H9 (cell line): ENCODE measurements at regions not wholly inside any gene's neighbourhood (a gene's known extent, or its start where the extent isn't known, plus 50 kb on each side); places are given as distances from the start of the nearest gene placed in this dataset.

Experiments used
- DNase-seq: peaks from one replicate; pipeline ENCODE4 v3.0.0-alpha.2; 2017
- H2AFZ ChIP-seq: one replicate; pipeline ENCODE4 v1.6.1; 2013; ENCODE audit warnings: mild to moderate bottlenecking, low read length, control low read depth, moderate library complexity
- H2AK5ac ChIP-seq: 2 replicates; pipeline ENCODE4 v1.6.1; 2013; ENCODE audit warnings: low read length, control low read depth, mixed read lengths; ENCODE audit not compliant: insufficient read length
- H2BK120ac ChIP-seq: one replicate; pipeline ENCODE4 v1.6.1; 2013; ENCODE audit warnings: low read depth, mild to moderate bottlenecking, low read length, control low read depth, inconsistent platforms; ENCODE audit not compliant: poor library complexity, severe bottlenecking
- H2BK12ac ChIP-seq: 2 replicates; pipeline ENCODE4 v1.6.1; 2013; ENCODE audit warnings: low read length, control low read depth, mixed read lengths, low read depth; ENCODE audit not compliant: insufficient read length
- H2BK15ac ChIP-seq: 2 replicates; pipeline ENCODE4 v1.6.1; 2013; ENCODE audit warnings: low read depth, low read length, control low read depth
- H2BK20ac ChIP-seq: one replicate; pipeline ENCODE4 v1.6.1; 2013; ENCODE audit warnings: low read depth, mild to moderate bottlenecking, low read length, control low read depth, inconsistent platforms; ENCODE audit not compliant: poor library complexity, severe bottlenecking
- H2BK5ac ChIP-seq: 2 replicates; pipeline ENCODE4 v1.6.1; 2013; ENCODE audit warnings: low read length, control low read depth, mixed read lengths; ENCODE audit not compliant: insufficient read length
- H3K14ac ChIP-seq: 2 replicates; pipeline ENCODE4 v1.6.1; 2013; ENCODE audit warnings: low read length, control low read depth; ENCODE audit not compliant: insufficient read depth
- H3K18ac ChIP-seq: 2 replicates; pipeline ENCODE4 v1.6.1; 2013; ENCODE audit warnings: low read depth, mild to moderate bottlenecking, mixed read lengths, low read length, control low read depth; ENCODE audit not compliant: insufficient read length
- H3K23ac ChIP-seq: 2 replicates; pipeline ENCODE4 v1.6.1; 2013; ENCODE audit warnings: low read length, control low read depth, mixed read lengths, low read depth; ENCODE audit not compliant: insufficient read length
- H3K23me2 ChIP-seq: 2 replicates; pipeline ENCODE4 v1.6.1; 2013; ENCODE audit warnings: low read depth, mild to moderate bottlenecking, mixed read lengths, low read length, control low read depth; ENCODE audit not compliant: insufficient read length, poor library complexity, severe bottlenecking
- H3K27ac ChIP-seq: 2 replicates; pipeline ENCODE4 v1.5.1; 2013; ENCODE audit warnings: low read length, control low read depth, mixed read lengths, low read depth; ENCODE audit not compliant: insufficient read length
- H3K27me3 ChIP-seq: 2 replicates; pipeline ENCODE4 v1.6.1; 2013; ENCODE audit warnings: low read length, control low read depth, inconsistent platforms; ENCODE audit not compliant: insufficient read depth
- H3K4ac ChIP-seq: 2 replicates; pipeline ENCODE4 v1.6.1; 2013; ENCODE audit warnings: low read depth, mild to moderate bottlenecking, control low read depth, inconsistent platforms, low read length, moderate library complexity
- H3K4me1 ChIP-seq: 2 replicates; pipeline ENCODE4 v1.6.1; 2013; ENCODE audit warnings: low read length, control low read depth, inconsistent platforms; ENCODE audit not compliant: insufficient read depth
- H3K4me2 ChIP-seq: 2 replicates; pipeline ENCODE4 v1.6.1; 2013; ENCODE audit warnings: low read length, control low read depth, mixed read lengths; ENCODE audit not compliant: insufficient read length, insufficient read depth
- H3K56ac ChIP-seq: 2 replicates; pipeline ENCODE4 v1.6.1; 2013; ENCODE audit warnings: low read depth, mild to moderate bottlenecking, mixed read lengths, low read length, control low read depth; ENCODE audit not compliant: insufficient read length
- H3K79me1 ChIP-seq: 2 replicates; pipeline ENCODE4 v1.6.1; 2013; ENCODE audit warnings: low read depth, mild to moderate bottlenecking, moderate library complexity, low read length, control low read depth, inconsistent platforms; ENCODE audit not compliant: insufficient read depth, poor library complexity, severe bottlenecking
- H3K79me2 ChIP-seq: 2 replicates; pipeline ENCODE4 v1.6.1; 2013; ENCODE audit warnings: low read length, control low read depth, inconsistent platforms; ENCODE audit not compliant: insufficient read depth
- H3K9ac ChIP-seq: 2 replicates; pipeline ENCODE4 v1.6.1; 2013; ENCODE audit warnings: low read length, control low read depth, mixed read lengths; ENCODE audit not compliant: insufficient read length; ENCODE audit errors: extremely low read depth
- H3K9me3 ChIP-seq: one replicate; pipeline ENCODE4 v1.6.1; 2013; ENCODE audit warnings: low read depth, low read length, inconsistent platforms; ENCODE audit not compliant: control insufficient read depth
- H3T11ph ChIP-seq: one replicate; pipeline ENCODE4 v1.6.1; 2013; ENCODE audit warnings: mild to moderate bottlenecking, low read length, control low read depth, inconsistent platforms
- H4K20me1 ChIP-seq: one replicate; pipeline ENCODE4 v1.6.1; 2013; ENCODE audit not compliant: control insufficient read depth, insufficient read length, insufficient read depth
- H4K5ac ChIP-seq: 2 replicates; pipeline ENCODE4 v1.6.1; 2013; ENCODE audit warnings: low read depth, mild to moderate bottlenecking, mixed read lengths, low read length, control low read depth; ENCODE audit not compliant: insufficient read length
- H4K8ac ChIP-seq: replicated peaks from 2 replicates; pipeline ENCODE4 v1.6.1; 2013; ENCODE audit warnings: low read length, control low read depth, mixed read lengths, low read depth; ENCODE audit not compliant: insufficient read length
- H4K91ac ChIP-seq: 2 replicates; pipeline ENCODE4 v1.6.1; 2013; ENCODE audit warnings: low read depth, mild to moderate bottlenecking, moderate library complexity, mixed read lengths, low read length, control low read depth; ENCODE audit not compliant: insufficient read length
- H3K27ac Mint-ChIP-seq, 3 experiments: 2 replicates in 2 of 3; 3 replicates in 1 of 3; pipeline ENCODE4 v1.8.0; 2020 to 2021; ENCODE audit warnings: mixed read lengths in 3 of 3, mild to moderate bottlenecking in 1 of 3, moderate library complexity in 1 of 3
- H3K27me3 Mint-ChIP-seq: 2 replicates; pipeline ENCODE4 v1.8.0; 2021; ENCODE audit warnings: low read depth, mild to moderate bottlenecking, moderate library complexity, mixed read lengths
- H3K36me3 Mint-ChIP-seq, 3 experiments: 2 replicates in 2 of 3; 3 replicates in 1 of 3; pipeline ENCODE4 v1.8.0; 2020 to 2021; ENCODE audit warnings: low read depth in 3 of 3, mixed read lengths in 3 of 3; ENCODE audit not compliant: insufficient read depth in 1 of 3
- H3K4me1 Mint-ChIP-seq, 2 experiments: 2 replicates each; pipeline ENCODE4 v1.8.0; 2020; ENCODE audit warnings: mixed read lengths in 2 of 2
- H3K4me3 Mint-ChIP-seq, 2 experiments: 2 replicates in 1 of 2; 3 replicates in 1 of 2; pipeline ENCODE4 v1.8.0; 2020 to 2021; ENCODE audit warnings: mild to moderate bottlenecking in 2 of 2, mixed read lengths in 2 of 2, moderate library complexity in 1 of 2
- H3K9me3 Mint-ChIP-seq, 2 experiments: 2 replicates in 1 of 2; 3 replicates in 1 of 2; pipeline ENCODE4 v1.8.0; 2020; ENCODE audit warnings: mild to moderate bottlenecking in 2 of 2, mixed read lengths in 2 of 2, moderate library complexity in 1 of 2
- WGBS: extraction: QIAGEN DNeasy Blood & Tissue Kit; methylation state at CpG from one replicate; pipeline ENCODE4 v1.1.7; 2013; ENCODE audit warnings: missing lambda C conversion rate, low lambda C conversion rate, mixed read lengths; ENCODE audit not compliant: insufficient read length; ENCODE audit errors: extremely low coverage; 5-methylcytosine and 5-hydroxymethylcytosine counted together
- TF ChIP-seq, protein P1 (sequence below): fragments of 200-600 bp; sonication (generic); conservative IDR thresholded peaks from 3 replicates; pipeline ENCODE4 v1.8.0; 2021; ENCODE audit warnings: antibody characterized with exemption, mild to moderate bottlenecking

GRCh38 chr3:102159810-102160451 is 274.9 kb upstream of the ZPLD1 start:
- Mint-ChIP-seq H3K27ac (no peak overlapping the region), H3K36me3 (no peaks in the 10 kb centered on the region), H3K4me3 (no peak overlapping the region), H3K27me3 (no peaks in the 10 kb centered on the region; the same call in 1 of the 2 replicates), H3K4me1 (no peaks in the 10 kb centered on the region), H3K9me3 (no peaks in the 10 kb centered on the region)
- H4K8ac ChIP-seq: no peak overlapping the region
- H3K27me3 ChIP-seq: no peaks in the 10 kb centered on the region
- no peaks in the 10 kb centered on the region for H4K20me1 ChIP-seq
- TF ChIP-seq, protein P1, sequence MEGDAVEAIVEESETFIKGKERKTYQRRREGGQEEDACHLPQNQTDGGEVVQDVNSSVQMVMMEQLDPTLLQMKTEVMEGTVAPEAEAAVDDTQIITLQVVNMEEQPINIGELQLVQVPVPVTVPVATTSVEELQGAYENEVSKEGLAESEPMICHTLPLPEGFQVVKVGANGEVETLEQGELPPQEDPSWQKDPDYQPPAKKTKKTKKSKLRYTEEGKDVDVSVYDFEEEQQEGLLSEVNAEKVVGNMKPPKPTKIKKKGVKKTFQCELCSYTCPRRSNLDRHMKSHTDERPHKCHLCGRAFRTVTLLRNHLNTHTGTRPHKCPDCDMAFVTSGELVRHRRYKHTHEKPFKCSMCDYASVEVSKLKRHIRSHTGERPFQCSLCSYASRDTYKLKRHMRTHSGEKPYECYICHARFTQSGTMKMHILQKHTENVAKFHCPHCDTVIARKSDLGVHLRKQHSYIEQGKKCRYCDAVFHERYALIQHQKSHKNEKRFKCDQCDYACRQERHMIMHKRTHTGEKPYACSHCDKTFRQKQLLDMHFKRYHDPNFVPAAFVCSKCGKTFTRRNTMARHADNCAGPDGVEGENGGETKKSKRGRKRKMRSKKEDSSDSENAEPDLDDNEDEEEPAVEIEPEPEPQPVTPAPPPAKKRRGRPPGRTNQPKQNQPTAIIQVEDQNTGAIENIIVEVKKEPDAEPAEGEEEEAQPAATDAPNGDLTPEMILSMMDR: no peak
- H3K79me2 ChIP-seq: no peaks in the 10 kb centered on the region
- no peak overlapping the region for H2BK20ac ChIP-seq
- H3K4me2 ChIP-seq: no peak overlapping the region
- H3K18ac ChIP-seq: no peak overlapping the region
- H2AFZ ChIP-seq: no peak overlapping the region
- no peak for DNase-seq
- H3K4me1 ChIP-seq: no peaks in the 10 kb centered on the region
- no peak overlapping the region for H3T11ph ChIP-seq
- H3K27ac ChIP-seq: no peak overlapping the region
- no peak overlapping the region for H3K14ac ChIP-seq
- no peaks in the 10 kb centered on the region for H3K23me2 ChIP-seq
- H2BK5ac ChIP-seq: no peak overlapping the region
- H3K4ac ChIP-seq: no peak overlapping the region
- H3K56ac ChIP-seq: no peak overlapping the region
- no CpG with 5 or more reads among the region's 1 CpG for WGBS
- no peak overlapping the region for H2BK15ac ChIP-seq
- H3K9ac ChIP-seq: no peak overlapping the region
- no peak overlapping the region for H2BK120ac ChIP-seq
- H3K9me3 ChIP-seq: no peaks in the 10 kb centered on the region
- H3K79me1 ChIP-seq: no peaks in the 10 kb centered on the region
- no peak overlapping the region for H4K91ac ChIP-seq
- H3K23ac ChIP-seq: no peak overlapping the region
- H2AK5ac ChIP-seq: no peak overlapping the region
- H4K5ac ChIP-seq: no peak overlapping the region
- H2BK12ac ChIP-seq: no peak overlapping the region
